Keratinocyte (primary cell): ENCODE measurements at regions not wholly inside any gene's neighbourhood (a gene's known extent, or its start where the extent isn't known, plus 50 kb on each side); places are given as distances from the start of the nearest gene placed in this dataset.

ENCODE experiments used
- DNase-seq: peaks from one replicate; pipeline ENCODE4 v3.0.0-alpha.2; 2011; ENCODE audit warnings: low read depth, missing footprints, low spot score
- FAIRE-seq: peaks from 2 replicates; lab custom pipeline; 2011; peaks lifted over from hg19 to GRCh38; lab: Jason Lieb, UNC
- H2AFZ ChIP-seq: 2 replicates; pipeline ENCODE4 v1.6.0; 2012; ENCODE audit warnings: low read length, control low read depth, inconsistent platforms; ENCODE audit not compliant: control insufficient read depth
- H3K27ac ChIP-seq: 2 replicates; pipeline ENCODE4 v1.5.1; 2011; ENCODE audit warnings: low read length; ENCODE audit not compliant: control insufficient read depth, insufficient read depth
- H3K27me3 ChIP-seq: 3 replicates; pipeline ENCODE4 v1.6.0; 2011; ENCODE audit warnings: low read length; ENCODE audit not compliant: control insufficient read depth, insufficient read depth; ENCODE audit errors: extremely low read depth
- H3K36me3 ChIP-seq, 2 experiments: 2 replicates in 1 of 2; 3 replicates in 1 of 2; pipeline ENCODE4 v1.5.1; 2011; ENCODE audit warnings: low read length in 2 of 2, mild to moderate bottlenecking in 1 of 2; ENCODE audit not compliant: control insufficient read depth in 2 of 2, insufficient read depth in 2 of 2; ENCODE audit errors: extremely low read depth in 1 of 2
- H3K4me1 ChIP-seq: 3 replicates; pipeline ENCODE4 v1.5.1; 2011; ENCODE audit warnings: low read length; ENCODE audit not compliant: control insufficient read depth, insufficient read depth; ENCODE audit errors: extremely low read depth
- H3K4me2 ChIP-seq: 3 replicates; pipeline ENCODE4 v1.6.0; 2011; ENCODE audit warnings: low read depth, low read length; ENCODE audit not compliant: control insufficient read depth, insufficient read depth; ENCODE audit errors: extremely low read depth
- H3K4me3 ChIP-seq, 3 experiments: fragments of 200-600 bp in 1 of 3; sonication (generic) in 1 of 3; 2 replicates in 2 of 3; 3 replicates in 1 of 3; pipeline ENCODE4 v1.5.1; 2011 to 2016; ENCODE audit warnings: low read length in 3 of 3, mild to moderate bottlenecking in 3 of 3, control low read depth in 2 of 3, inconsistent platforms in 1 of 3, low read depth in 1 of 3, mixed read lengths in 1 of 3, mixed run types in 1 of 3, moderate library complexity in 1 of 3; ENCODE audit not compliant: control insufficient read depth in 2 of 3, insufficient read depth in 2 of 3; ENCODE audit errors: extremely low read depth in 1 of 3
- H3K79me2 ChIP-seq: 2 replicates; pipeline ENCODE4 v1.6.0; 2012; ENCODE audit warnings: low read length; ENCODE audit not compliant: control insufficient read depth, insufficient read depth
- H3K9ac ChIP-seq: 3 replicates; pipeline ENCODE4 v1.6.0; 2011; ENCODE audit warnings: low read length; ENCODE audit not compliant: control insufficient read depth, insufficient read depth; ENCODE audit errors: extremely low read depth
- H3K9me1 ChIP-seq: 3 replicates; pipeline ENCODE4 v1.6.0; 2011; ENCODE audit warnings: low read length; ENCODE audit not compliant: control insufficient read depth, insufficient read depth; ENCODE audit errors: extremely low read depth
- H3K9me3 ChIP-seq: 2 replicates; pipeline ENCODE4 v1.5.1; 2012; ENCODE audit warnings: low read depth, low read length; ENCODE audit not compliant: control insufficient read depth
- H4K20me1 ChIP-seq: 3 replicates; pipeline ENCODE4 v1.6.0; 2011; ENCODE audit warnings: low read length; ENCODE audit not compliant: control insufficient read depth, insufficient read depth; ENCODE audit errors: extremely low read depth
- EZH2 ChIP-seq: IDR thresholded peaks from one replicate; pipeline ENCODE4 v1.6.1; 2012; ENCODE audit warnings: inconsistent platforms, mild to moderate bottlenecking, low read length, moderate library complexity
- dilution Hi-C: fragments of 300-500 bp; cut with MboI; formaldehyde crosslinking; loops from one replicate; pipeline ENCODE4 v1.7.0; 2020; ENCODE audit warnings: low sequenced_read_pairs; ENCODE audit not compliant: extremely low pct_ligation_motif_present
- TF ChIP-seq, protein P1 (sequence below), 3 experiments: IDR thresholded peaks in 1 of 3; conservative IDR thresholded peaks in 1 of 3; optimal IDR thresholded peaks in 1 of 3; 2 replicates in 2 of 3; 3 replicates in 1 of 3; pipeline versions ENCODE3 to v1.5.1; 2011; ENCODE audit warnings: low read length in 3 of 3, mild to moderate bottlenecking in 3 of 3, moderate library complexity in 2 of 3, control low read depth in 1 of 3, inconsistent platforms in 1 of 3; ENCODE audit not compliant: insufficient read depth in 2 of 3; ENCODE audit errors: extremely low read depth in 1 of 3

DNA sequence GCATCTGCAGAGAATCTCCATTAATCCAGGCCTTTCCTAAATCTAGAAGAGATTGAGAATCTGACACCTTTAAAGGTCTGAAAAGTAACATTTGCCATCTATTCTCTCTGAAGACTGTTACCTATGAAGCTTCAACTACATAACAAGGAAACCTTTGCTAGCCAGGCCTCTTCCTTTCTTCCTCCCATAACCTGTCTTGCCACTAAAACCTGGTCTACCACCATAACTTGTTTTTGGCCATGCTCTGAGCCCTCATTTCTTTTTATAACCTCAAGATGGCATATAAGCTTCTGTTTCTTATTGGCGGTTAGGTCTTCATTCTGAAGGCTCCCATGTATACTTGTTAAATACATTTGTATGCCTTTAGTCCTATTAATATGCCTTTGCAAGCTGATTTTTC lies 348.4 kb upstream of the MEOX2 start:
- H3K27me3 ChIP-seq, result no peaks in the 10 kb centered on the region
- DNase-seq, result no peak
- no peaks in the 10 kb centered on the region for H3K9me1 ChIP-seq
- no peak for FAIRE-seq
- H3K36me3 ChIP-seq, result no peaks in the 10 kb centered on the region
- H3K79me2 ChIP-seq, result no peaks in the 10 kb centered on the region
- H2AFZ ChIP-seq, result no peak overlapping the region
- dilution Hi-C loops, result no loop called here
- H4K20me1 ChIP-seq, result no peaks in the 10 kb centered on the region
- H3K9ac ChIP-seq, result no peak overlapping the region
- H3K4me2 ChIP-seq, result no peak overlapping the region
- no peaks in the 10 kb centered on the region for H3K4me1 ChIP-seq
- TF ChIP-seq EZH2, result no peak
- TF ChIP-seq, protein P1, sequence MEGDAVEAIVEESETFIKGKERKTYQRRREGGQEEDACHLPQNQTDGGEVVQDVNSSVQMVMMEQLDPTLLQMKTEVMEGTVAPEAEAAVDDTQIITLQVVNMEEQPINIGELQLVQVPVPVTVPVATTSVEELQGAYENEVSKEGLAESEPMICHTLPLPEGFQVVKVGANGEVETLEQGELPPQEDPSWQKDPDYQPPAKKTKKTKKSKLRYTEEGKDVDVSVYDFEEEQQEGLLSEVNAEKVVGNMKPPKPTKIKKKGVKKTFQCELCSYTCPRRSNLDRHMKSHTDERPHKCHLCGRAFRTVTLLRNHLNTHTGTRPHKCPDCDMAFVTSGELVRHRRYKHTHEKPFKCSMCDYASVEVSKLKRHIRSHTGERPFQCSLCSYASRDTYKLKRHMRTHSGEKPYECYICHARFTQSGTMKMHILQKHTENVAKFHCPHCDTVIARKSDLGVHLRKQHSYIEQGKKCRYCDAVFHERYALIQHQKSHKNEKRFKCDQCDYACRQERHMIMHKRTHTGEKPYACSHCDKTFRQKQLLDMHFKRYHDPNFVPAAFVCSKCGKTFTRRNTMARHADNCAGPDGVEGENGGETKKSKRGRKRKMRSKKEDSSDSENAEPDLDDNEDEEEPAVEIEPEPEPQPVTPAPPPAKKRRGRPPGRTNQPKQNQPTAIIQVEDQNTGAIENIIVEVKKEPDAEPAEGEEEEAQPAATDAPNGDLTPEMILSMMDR (optimal IDR thresholded peaks at IDR 0.05 in 1 of 3, IDR thresholded peaks at IDR 0.05 in 1 of 3, conservative IDR thresholded peaks at IDR 0.05 in 1 of 3; ENCODE audit: extremely low read depth in 1 of 3, insufficient read depth in 2 of 3, low read length in 3 of 3), result no peak
- no peaks in the 10 kb centered on the region for H3K9me3 ChIP-seq
- no peak overlapping the region for H3K4me3 ChIP-seq
- H3K27ac ChIP-seq, result no peak overlapping the region

DNA sequence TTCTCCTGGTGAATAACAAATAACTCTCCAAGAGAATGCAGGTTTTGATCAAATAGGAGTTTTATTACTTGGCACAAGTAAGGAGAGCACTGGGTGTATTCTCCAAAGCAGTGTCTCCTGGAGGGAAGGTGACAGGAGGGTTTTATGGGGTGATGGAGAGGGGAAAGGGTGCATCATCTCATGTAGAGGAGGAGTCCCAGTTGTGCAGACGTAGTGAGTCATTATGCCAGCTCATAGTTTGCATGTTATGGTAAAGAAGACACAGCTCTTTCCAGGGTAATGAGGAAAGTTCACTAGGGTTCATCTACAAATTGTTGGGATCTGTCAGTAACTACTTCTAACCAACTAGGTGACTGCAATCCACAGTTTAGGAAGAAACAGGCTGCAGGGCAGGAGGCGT lies 347.9 kb upstream of the MEOX2 start:
- Histone ChIP-seq H3K9me3 (no peaks in the 10 kb centered on the region), H3K4me2 (no peak overlapping the region), H3K36me3 (no peaks in the 10 kb centered on the region), H3K4me1 (no peaks in the 10 kb centered on the region), H3K9ac (no peak overlapping the region), H3K4me3 (no peak overlapping the region), H3K9me1 (no peaks in the 10 kb centered on the region), H4K20me1 (no peaks in the 10 kb centered on the region), H3K27me3 (no peaks in the 10 kb centered on the region), H3K27ac (no peak overlapping the region), H2AFZ (no peak overlapping the region), H3K79me2 (no peaks in the 10 kb centered on the region)
- DNase-seq (no peak), FAIRE-seq (no peak)
- dilution Hi-C loops, result no loop called here
- no peak for TF ChIP-seq EZH2
- TF ChIP-seq, protein P1 (optimal IDR thresholded peaks at IDR 0.05 in 1 of 3, IDR thresholded peaks at IDR 0.05 in 1 of 3, conservative IDR thresholded peaks at IDR 0.05 in 1 of 3; ENCODE audit: extremely low read depth in 1 of 3, insufficient read depth in 2 of 3, low read length in 3 of 3), result no peak
